ENCODE measurements at regions not wholly inside any gene's neighbourhood (a gene's known extent, or its start where the extent isn't known, plus 50 kb on each side); places are given as distances from the start of the nearest gene placed in this dataset.

GRCh38 chr10:44013981-44014380, 365.3 kb upstream of the ZNF32 start:
- TF ChIP-seq POLR2A (IDR thresholded peaks at IDR 0.05): no peak
- TF ChIP-seq, protein P1, sequence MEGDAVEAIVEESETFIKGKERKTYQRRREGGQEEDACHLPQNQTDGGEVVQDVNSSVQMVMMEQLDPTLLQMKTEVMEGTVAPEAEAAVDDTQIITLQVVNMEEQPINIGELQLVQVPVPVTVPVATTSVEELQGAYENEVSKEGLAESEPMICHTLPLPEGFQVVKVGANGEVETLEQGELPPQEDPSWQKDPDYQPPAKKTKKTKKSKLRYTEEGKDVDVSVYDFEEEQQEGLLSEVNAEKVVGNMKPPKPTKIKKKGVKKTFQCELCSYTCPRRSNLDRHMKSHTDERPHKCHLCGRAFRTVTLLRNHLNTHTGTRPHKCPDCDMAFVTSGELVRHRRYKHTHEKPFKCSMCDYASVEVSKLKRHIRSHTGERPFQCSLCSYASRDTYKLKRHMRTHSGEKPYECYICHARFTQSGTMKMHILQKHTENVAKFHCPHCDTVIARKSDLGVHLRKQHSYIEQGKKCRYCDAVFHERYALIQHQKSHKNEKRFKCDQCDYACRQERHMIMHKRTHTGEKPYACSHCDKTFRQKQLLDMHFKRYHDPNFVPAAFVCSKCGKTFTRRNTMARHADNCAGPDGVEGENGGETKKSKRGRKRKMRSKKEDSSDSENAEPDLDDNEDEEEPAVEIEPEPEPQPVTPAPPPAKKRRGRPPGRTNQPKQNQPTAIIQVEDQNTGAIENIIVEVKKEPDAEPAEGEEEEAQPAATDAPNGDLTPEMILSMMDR (IDR thresholded peaks at IDR 0.05): no peak
